NCI-H446 (cell line): ENCODE measurements at regions not wholly inside any gene's neighbourhood (a gene's known extent, or its start where the extent isn't known, plus 50 kb on each side); places are given as distances from the start of the nearest gene placed in this dataset.

Experiments used
- DNase-seq, 2 experiments: peaks; one replicate each; lab custom pipeline; 2025; lab: John Stamatoyannopoulos, UW

- DNase-seq = no peak
Measured at GRCh38 chr6:156378853-156379252, 398.3 kb upstream of the ARID1B start.

- no peak for DNase-seq
Measured at GRCh38 chr6:156376091-156376490, 401.1 kb upstream of the ARID1B start.

GRCh38 chr6:156359912-156360311 lies 417.3 kb upstream of the ARID1B start:
- DNase-seq = no peak

GRCh38 chr6:156352861-156353260 lies 424.3 kb upstream of the ARID1B start:
- DNase-seq = no peak

- DNase-seq = no peak
Measured at GRCh38 chr6:156351346-156351966, 425.7 kb upstream of the ARID1B start.

GRCh38 chr6:156350337-156350736 lies 426.8 kb upstream of the ARID1B start:
- no peak for DNase-seq

- DNase-seq = no peak
Measured at GRCh38 chr6:156348849-156349248, 428.3 kb upstream of the ARID1B start.

- no peak for DNase-seq
Measured at GRCh38 chr6:156348424-156348823, 428.8 kb upstream of the ARID1B start.

- DNase-seq = no peak
Measured at GRCh38 chr6:156347656-156348055, 429.5 kb upstream of the ARID1B start.

GRCh38 chr6:156347246-156347645 lies 429.9 kb upstream of the ARID1B start:
- DNase-seq = no peak

GRCh38 chr6:156345700-156346099 lies 431.5 kb upstream of the ARID1B start:
- DNase-seq = no peak

GRCh38 chr6:156344491-156344890 lies 432.7 kb upstream of the ARID1B start:
- DNase-seq = no peak

GRCh38 chr6:156337801-156338200 lies 439.4 kb upstream of the ARID1B start:
- DNase-seq = no peak

GRCh38 chr6:156336733-156337132 lies 440.4 kb upstream of the ARID1B start:
- DNase-seq = no peak

GRCh38 chr6:156336089-156336488 lies 441.1 kb upstream of the ARID1B start:
- no peak for DNase-seq

- no peak for DNase-seq
Measured at GRCh38 chr6:156334966-156335365, 442.2 kb upstream of the ARID1B start.

- no peak for DNase-seq
Measured at GRCh38 chr6:156319707-156320106, 457.5 kb upstream of the ARID1B start.

GRCh38 chr6:156316583-156317125 lies 460.5 kb upstream of the ARID1B start:
- no peak for DNase-seq

- DNase-seq = no peak
Measured at GRCh38 chr6:156315146-156315545, 462.0 kb upstream of the ARID1B start.

GRCh38 chr6:156313037-156313436 lies 464.1 kb upstream of the ARID1B start:
- no peak for DNase-seq

GRCh38 chr6:156311291-156311690 lies 465.9 kb upstream of the ARID1B start:
- no peak for DNase-seq

GRCh38 chr6:156310701-156311100 lies 466.5 kb upstream of the ARID1B start:
- no peak for DNase-seq

GRCh38 chr6:156309017-156309416 lies 468.2 kb upstream of the ARID1B start:
- DNase-seq = no peak

- no peak for DNase-seq
Measured at GRCh38 chr6:156308604-156309003, 468.6 kb upstream of the ARID1B start.
